T-cell (primary cell): ENCODE measurements at regions not wholly inside any gene's neighbourhood (a gene's known extent, or its start where the extent isn't known, plus 50 kb on each side); places are given as distances from the start of the nearest gene placed in this dataset.

Source experiments
- ATAC-seq, 4 experiments: fragments of 200-7000 bp in 3 of 4; fragments of 150-1000 bp in 1 of 4; cut with Tn5 transposase; replicated peaks in 1 of 4; 1 replicate in 3 of 4; 2 replicates in 1 of 4; pipeline ENCODE4 v1.10.0; 2021; ENCODE audit warnings: moderate library complexity in 3 of 4, mild to moderate bottlenecking in 2 of 4, moderate number of reproducible peaks in 1 of 4
- CTCF ChIA-PET, 2 donors: fragments of 300-600 bp; sonication (Branson Sonifier 250); formaldehyde crosslinking; loops; one replicate each; lab custom pipeline; 2022; ENCODE audit warnings: antibody characterized with exemption in 2 of 2; lab: Charles Lee
- POLR2A ChIA-PET, 2 donors: fragments of 300-600 bp; sonication (Branson Sonifier 250); formaldehyde crosslinking; loops; one replicate each; lab custom pipeline; 2022; ENCODE audit warnings: antibody characterized with exemption in 2 of 2; lab: Charles Lee
- DNase-seq, 35 experiments: peaks; one replicate each; pipeline versions ENCODE4 v3.0.0 to v3.0.0-alpha.2; 2013 to 2023
- H3K27ac ChIP-seq: one replicate; pipeline ENCODE4 v1.5.1; 2013; ENCODE audit warnings: low read length
- H3K27me3 ChIP-seq, 2 experiments: replicated peaks in 1 of 2; 1 replicate in 1 of 2; 2 replicates in 1 of 2; pipeline versions ENCODE4 v1.6.1 to v1.7.0; 2013; ENCODE audit warnings: low read length in 1 of 2, mixed read lengths in 1 of 2; ENCODE audit not compliant: control insufficient read depth in 2 of 2, insufficient read depth in 2 of 2; ENCODE audit errors: extremely low read depth in 1 of 2
- H3K36me3 ChIP-seq, 2 donors: 1 replicate in 1 of 2; 2 replicates in 1 of 2; pipeline versions ENCODE4 v1.6.1 to v1.7.0; 2013; ENCODE audit warnings: low read length in 1 of 2; ENCODE audit not compliant: control insufficient read depth in 2 of 2, insufficient read depth in 1 of 2; ENCODE audit errors: extremely low read depth in 1 of 2
- H3K4me1 ChIP-seq, 2 experiments: 1 replicate in 1 of 2; 2 replicates in 1 of 2; pipeline versions ENCODE4 v1.6.1 to v1.7.0; 2013; ENCODE audit warnings: low read length in 2 of 2, mixed read lengths in 1 of 2; ENCODE audit not compliant: insufficient read depth in 2 of 2, control insufficient read depth in 1 of 2; ENCODE audit errors: extremely low read depth in 1 of 2
- H3K4me3 ChIP-seq, 2 donors: 1 replicate in 1 of 2; 2 replicates in 1 of 2; pipeline versions ENCODE4 v1.5.1 to v1.7.0; 2013; ENCODE audit warnings: mild to moderate bottlenecking in 2 of 2, low read length in 1 of 2, moderate library complexity in 1 of 2; ENCODE audit not compliant: control insufficient read depth in 1 of 2; ENCODE audit errors: extremely low read depth in 1 of 2
- H3K9me3 ChIP-seq: 2 replicates; pipeline ENCODE4 v1.7.0; 2013
- H3K27ac Mint-ChIP-seq, 2 donors: one replicate each; pipeline ENCODE4 v1.8.0; 2020 to 2021; ENCODE audit warnings: mild to moderate bottlenecking in 2 of 2, mixed read lengths in 2 of 2
- H3K27me3 Mint-ChIP-seq, 2 donors: one replicate each; pipeline ENCODE4 v1.8.0; 2021 to 2022; ENCODE audit warnings: mixed read lengths in 2 of 2
- H3K36me3 Mint-ChIP-seq: one replicate; pipeline ENCODE4 v1.8.0; 2021; ENCODE audit warnings: mixed read lengths
- H3K4me1 Mint-ChIP-seq, 3 donors: one replicate each; pipeline ENCODE4 v1.8.0; 2020 to 2022; ENCODE audit warnings: mixed read lengths in 3 of 3, mild to moderate bottlenecking in 1 of 3
- H3K4me3 Mint-ChIP-seq, 3 donors: one replicate each; pipeline ENCODE4 v1.8.0; 2020 to 2022; ENCODE audit warnings: mild to moderate bottlenecking in 3 of 3, mixed read lengths in 3 of 3, moderate library complexity in 3 of 3
- H3K9me3 Mint-ChIP-seq, 3 donors: one replicate each; pipeline ENCODE4 v1.8.0; 2020 to 2022; ENCODE audit warnings: mixed read lengths in 3 of 3
- WGBS: methylation state at CpG from one replicate; pipeline ENCODE4 v1.1.5; 2013; ENCODE audit warnings: missing lambda C conversion rate; ENCODE audit not compliant: insufficient coverage; 5-methylcytosine and 5-hydroxymethylcytosine counted together

GRCh38 chr5:121138952-121139351 lies 674.9 kb downstream of the PRR16 start:
- Mint-ChIP-seq H3K36me3 (no peaks in the 10 kb centered on the region), H3K4me3 (no peak overlapping the region), H3K27ac (no peak overlapping the region), H3K4me1 (no peaks in the 10 kb centered on the region), H3K27me3 (no peaks in the 10 kb centered on the region), H3K9me3 (peaks cover 0 to 13% (median 11%) of the 10 kb centered on the region in 3 donors)
- Histone ChIP-seq H3K27ac (no peak overlapping the region), H3K4me3 (no peak overlapping the region), H3K36me3 (no peaks in the 10 kb centered on the region), H3K4me1 (no peaks in the 10 kb centered on the region), H3K9me3 (no peaks in the 10 kb centered on the region), H3K27me3 (no peaks in the 10 kb centered on the region)
- POLR2A ChIA-PET, result no interaction called here
- no peak for ATAC-seq
- no peak for DNase-seq
- CTCF ChIA-PET, result no interaction called here
- WGBS, result no CpG with 5 or more reads among the region's 1 CpG

GRCh38 chr5:121144764-121145163 lies 680.7 kb downstream of the PRR16 start:
- Mint-ChIP-seq H3K27ac (no peak overlapping the region), H3K27me3 (no peaks in the 10 kb centered on the region), H3K9me3 (peaks cover 6 to 21% (median 20%) of the 10 kb centered on the region in 3 donors), H3K36me3 (no peaks in the 10 kb centered on the region), H3K4me3 (no peak overlapping the region), H3K4me1 (no peaks in the 10 kb centered on the region)
- H3K4me1 ChIP-seq, result no peaks in the 10 kb centered on the region
- no peaks in the 10 kb centered on the region for H3K36me3 ChIP-seq
- ATAC-seq (no peak), DNase-seq (no peak)
- no peak overlapping the region for H3K4me3 ChIP-seq
- H3K27me3 ChIP-seq, result no peaks in the 10 kb centered on the region
- no peak overlapping the region for H3K27ac ChIP-seq
- CTCF ChIA-PET, result no interaction called here
- WGBS, result no CpG with 5 or more reads among the region's 1 CpG
- no peaks in the 10 kb centered on the region for H3K9me3 ChIP-seq
- POLR2A ChIA-PET, result no interaction called here

- Mint-ChIP-seq H3K27ac (no peak overlapping the region), H3K9me3 (peaks cover 8 to 28% (median 14%) of the 10 kb centered on the region in 3 donors), H3K4me3 (no peak overlapping the region), H3K27me3 (no peaks in the 10 kb centered on the region), H3K36me3 (no peaks in the 10 kb centered on the region), H3K4me1 (no peaks in the 10 kb centered on the region)
- Histone ChIP-seq H3K9me3 (no peaks in the 10 kb centered on the region), H3K36me3 (no peaks in the 10 kb centered on the region), H3K4me3 (no peak overlapping the region), H3K4me1 (no peaks in the 10 kb centered on the region), H3K27me3 (no peaks in the 10 kb centered on the region), H3K27ac (no peak overlapping the region)
- POLR2A ChIA-PET, result interaction anchor here in 1 of 2 donors (1.0 kb wide), 1 partner anchor 17 kb away, joined by 3 read pairs; no protein-coding TSS in a partner anchor
- DNase-seq (no peak), ATAC-seq (no peak)
- WGBS, result no CpG with 5 or more reads among the region's 2 CpGs
- CTCF ChIA-PET, result interaction anchor here in 1 of 2 donors (0.6 kb wide), 1 partner anchor 37 kb away, joined by 3 read pairs; no protein-coding TSS in a partner anchor
Observed at GRCh38 chr5:121151534-121151933, 687.4 kb downstream of the PRR16 start.

DNA sequence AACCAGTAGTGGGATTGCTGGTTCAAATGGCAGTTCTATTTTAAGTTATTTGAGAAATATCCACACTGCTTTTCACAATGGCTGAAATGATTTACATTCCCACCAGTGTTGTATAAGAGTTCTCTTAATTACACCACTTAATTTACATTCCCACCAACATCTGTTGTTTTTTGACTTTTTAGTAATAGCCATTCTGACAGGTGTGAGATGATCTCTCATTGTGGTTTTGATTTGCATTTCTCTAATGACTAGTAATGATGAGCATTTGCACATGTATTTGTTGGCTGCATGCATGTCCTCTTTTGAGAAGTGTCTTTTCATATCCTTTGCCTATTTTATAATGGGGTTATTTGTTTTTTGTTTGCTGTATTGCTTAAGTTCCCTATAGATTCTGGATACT lies 688.3 kb downstream of the PRR16 start:
- H3K4me1 ChIP-seq, result no peaks in the 10 kb centered on the region
- H3K27ac ChIP-seq, result no peak overlapping the region
- ATAC-seq (no peak), DNase-seq (no peak)
- Mint-ChIP-seq H3K4me1 (no peaks in the 10 kb centered on the region), H3K36me3 (no peaks in the 10 kb centered on the region), H3K4me3 (no peak overlapping the region), H3K27me3 (no peaks in the 10 kb centered on the region), H3K27ac (no peak overlapping the region), H3K9me3 (peaks cover 8 to 25% (median 11%) of the 10 kb centered on the region in 3 donors)
- H3K9me3 ChIP-seq, result no peaks in the 10 kb centered on the region
- no peaks in the 10 kb centered on the region for H3K36me3 ChIP-seq
- ChIA-PET POLR2A (interaction anchor here in 1 of 2 donors (1.0 kb wide), 1 partner anchor 18 kb away, joined by 3 read pairs; no protein-coding TSS in a partner anchor), CTCF (no interaction called here)
- no peak overlapping the region for H3K4me3 ChIP-seq
- H3K27me3 ChIP-seq, result no peaks in the 10 kb centered on the region

DNA sequence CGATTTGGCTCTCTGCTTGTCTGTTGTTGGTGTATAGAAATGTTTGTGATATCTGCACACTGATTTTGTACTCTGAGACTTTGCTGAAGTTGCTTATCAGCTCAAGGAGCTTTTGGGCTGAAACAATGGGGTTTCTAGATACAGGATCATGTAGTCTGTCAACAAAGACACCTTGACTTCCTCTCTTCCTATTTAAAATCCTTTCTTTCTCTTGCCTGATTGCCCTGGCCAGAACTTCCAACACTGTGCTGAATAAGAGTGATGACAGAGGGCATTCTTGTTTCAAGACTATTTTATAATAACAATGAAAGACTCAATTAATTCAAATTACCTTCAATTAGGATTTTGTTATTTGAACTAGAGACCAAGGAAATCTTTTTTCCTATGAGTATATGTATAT lies 692.5 kb downstream of the PRR16 start:
- H3K36me3 Mint-ChIP-seq, result no peaks in the 10 kb centered on the region
- DNase-seq (no peak), ATAC-seq (no peak)
- H3K27ac Mint-ChIP-seq, result no peak overlapping the region
- no peaks in the 10 kb centered on the region for H3K4me1 Mint-ChIP-seq
- peaks cover 0 to 9% (median 9%) of the 10 kb centered on the region in 3 donors for H3K9me3 Mint-ChIP-seq
- Histone ChIP-seq H3K36me3 (no peaks in the 10 kb centered on the region), H3K9me3 (no peaks in the 10 kb centered on the region), H3K4me3 (no peak overlapping the region), H3K27ac (no peak overlapping the region), H3K4me1 (no peaks in the 10 kb centered on the region), H3K27me3 (no peaks in the 10 kb centered on the region)
- POLR2A ChIA-PET, result interaction anchor here in 1 of 2 donors (0.6 kb wide), 1 partner anchor 10 kb away, joined by 5 read pairs; no protein-coding TSS in a partner anchor
- no peaks in the 10 kb centered on the region for H3K27me3 Mint-ChIP-seq
- no CpG with 5 or more reads among the region's 1 CpG for WGBS
- H3K4me3 Mint-ChIP-seq, result no peak overlapping the region
- CTCF ChIA-PET, result no interaction called here

- Histone ChIP-seq H3K27me3 (no peaks in the 10 kb centered on the region), H3K9me3 (no peaks in the 10 kb centered on the region), H3K4me1 (no peaks in the 10 kb centered on the region), H3K36me3 (no peaks in the 10 kb centered on the region), H3K4me3 (no peak overlapping the region), H3K27ac (no peak overlapping the region)
- DNase-seq (no peak), ATAC-seq (no peak)
- no peaks in the 10 kb centered on the region for H3K27me3 Mint-ChIP-seq
- H3K4me3 Mint-ChIP-seq, result no peak overlapping the region
- POLR2A ChIA-PET, result no interaction called here
- no peaks in the 10 kb centered on the region for H3K4me1 Mint-ChIP-seq
- no peak overlapping the region for H3K27ac Mint-ChIP-seq
- peaks cover 0 to 6% (median 5%) of the 10 kb centered on the region in 3 donors for H3K9me3 Mint-ChIP-seq
- CTCF ChIA-PET, result no interaction called here
- H3K36me3 Mint-ChIP-seq, result no peaks in the 10 kb centered on the region
Observed at GRCh38 chr5:121158451-121158850, 693.2 kb upstream of the FTMT start.

DNA sequence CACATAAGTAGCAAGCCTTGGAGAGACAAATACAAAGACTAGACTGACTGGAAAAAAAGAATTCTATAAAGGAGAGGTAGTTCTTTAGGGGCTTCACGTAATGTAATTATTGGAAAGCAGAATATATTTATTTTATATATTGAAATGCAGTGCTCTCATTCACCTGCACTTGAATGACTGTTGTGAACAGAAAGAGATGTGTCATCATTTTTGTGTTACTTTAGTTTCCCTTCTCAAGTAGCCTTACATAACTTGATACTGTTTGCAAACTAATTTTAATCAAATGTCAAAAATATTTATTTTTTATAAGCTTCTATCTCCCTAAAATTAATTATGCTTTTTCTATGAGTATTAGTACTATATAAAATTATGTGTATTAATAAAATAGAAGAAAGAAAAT lies 691.1 kb upstream of the FTMT start:
- no peaks in the 10 kb centered on the region for H3K36me3 Mint-ChIP-seq
- H3K9me3 ChIP-seq, result no peaks in the 10 kb centered on the region
- H3K27me3 Mint-ChIP-seq, result no peaks in the 10 kb centered on the region
- no peak for DNase-seq
- no peak for ATAC-seq
- H3K36me3 ChIP-seq, result no peaks in the 10 kb centered on the region
- H3K27ac ChIP-seq, result no peak overlapping the region
- peaks cover 0 to 6% (median 5%) of the 10 kb centered on the region in 3 donors for H3K9me3 Mint-ChIP-seq
- no peaks in the 10 kb centered on the region for H3K4me1 Mint-ChIP-seq
- no peaks in the 10 kb centered on the region for H3K4me1 ChIP-seq
- POLR2A ChIA-PET, result no interaction called here
- WGBS, result no CpG with 5 or more reads among the region's 1 CpG
- CTCF ChIA-PET, result no interaction called here
- H3K27me3 ChIP-seq, result no peaks in the 10 kb centered on the region
- no peak overlapping the region for H3K27ac Mint-ChIP-seq
- H3K4me3 ChIP-seq, result no peak overlapping the region
- H3K4me3 Mint-ChIP-seq, result no peak overlapping the region
